ENCODE measurements at regions not wholly inside any gene's neighbourhood (a gene's known extent, or its start where the extent isn't known, plus 50 kb on each side); places are given as distances from the start of the nearest gene placed in this dataset.

DNA sequence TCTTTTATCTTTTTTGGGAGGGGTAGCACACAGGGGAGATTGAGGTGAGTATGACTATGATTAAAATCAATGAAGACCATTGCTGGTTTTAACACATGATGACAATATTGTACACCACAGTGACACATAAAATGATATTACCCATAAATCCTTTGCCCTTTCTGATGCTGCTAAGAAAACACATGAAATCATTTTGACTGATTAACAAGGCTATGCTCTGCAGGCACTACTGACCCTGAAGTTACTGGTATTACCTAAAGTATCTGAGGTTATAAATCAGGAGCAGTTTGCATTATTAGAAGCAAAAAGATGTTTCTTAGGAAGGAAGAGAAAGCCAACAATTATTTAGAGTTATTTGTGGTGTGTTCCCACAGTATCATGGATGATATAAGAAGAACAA, 701.2 kb upstream of the PTBP2 start:
- TF ChIP-seq, protein P1, sequence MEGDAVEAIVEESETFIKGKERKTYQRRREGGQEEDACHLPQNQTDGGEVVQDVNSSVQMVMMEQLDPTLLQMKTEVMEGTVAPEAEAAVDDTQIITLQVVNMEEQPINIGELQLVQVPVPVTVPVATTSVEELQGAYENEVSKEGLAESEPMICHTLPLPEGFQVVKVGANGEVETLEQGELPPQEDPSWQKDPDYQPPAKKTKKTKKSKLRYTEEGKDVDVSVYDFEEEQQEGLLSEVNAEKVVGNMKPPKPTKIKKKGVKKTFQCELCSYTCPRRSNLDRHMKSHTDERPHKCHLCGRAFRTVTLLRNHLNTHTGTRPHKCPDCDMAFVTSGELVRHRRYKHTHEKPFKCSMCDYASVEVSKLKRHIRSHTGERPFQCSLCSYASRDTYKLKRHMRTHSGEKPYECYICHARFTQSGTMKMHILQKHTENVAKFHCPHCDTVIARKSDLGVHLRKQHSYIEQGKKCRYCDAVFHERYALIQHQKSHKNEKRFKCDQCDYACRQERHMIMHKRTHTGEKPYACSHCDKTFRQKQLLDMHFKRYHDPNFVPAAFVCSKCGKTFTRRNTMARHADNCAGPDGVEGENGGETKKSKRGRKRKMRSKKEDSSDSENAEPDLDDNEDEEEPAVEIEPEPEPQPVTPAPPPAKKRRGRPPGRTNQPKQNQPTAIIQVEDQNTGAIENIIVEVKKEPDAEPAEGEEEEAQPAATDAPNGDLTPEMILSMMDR (IDR thresholded peaks at IDR 0.05; ENCODE audit: low read depth, low read length) = no peak
- no peak for TF ChIP-seq EZH2phosphoT487 (IDR thresholded peaks at IDR 0.05; ENCODE audit: low read depth)
